ENCODE measurements at regions not wholly inside any gene's neighbourhood (a gene's known extent, or its start where the extent isn't known, plus 50 kb on each side); places are given as distances from the start of the nearest gene placed in this dataset.

DNA sequence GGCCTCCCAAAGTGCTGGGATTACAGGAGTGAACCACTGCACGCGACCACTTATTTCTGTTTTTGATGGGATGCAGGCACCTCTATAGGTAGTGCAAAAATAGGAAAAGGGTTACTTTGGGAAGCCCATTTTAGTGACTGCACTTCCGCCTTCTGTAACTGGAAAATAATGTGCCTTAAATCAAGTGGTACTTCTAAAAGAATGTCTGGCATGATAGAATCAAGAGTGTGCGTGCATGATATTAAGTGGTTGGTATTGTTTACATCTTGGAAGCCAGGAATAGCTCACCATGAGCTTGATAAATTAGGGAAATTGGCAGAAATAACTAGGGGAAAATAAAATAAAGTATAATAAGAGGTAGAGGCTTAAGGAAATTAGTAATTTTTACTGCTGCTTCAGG lies 1067.0 kb downstream of the ADGRL2 start:
- Histone ChIP-seq H3K36me3 (ENCODE audit: control insufficient read depth, insufficient read depth, low read length) (no peaks in the 10 kb centered on the region), H3K9ac (no peak overlapping the region), H3K9me3 (ENCODE audit: control insufficient read depth, low read length) (no peaks in the 10 kb centered on the region), H2AFZ (no peak overlapping the region), H3K27me3 (ENCODE audit: control insufficient read depth, insufficient read depth, low read length) (no peaks in the 10 kb centered on the region), H3K27ac (no peak overlapping the region), H3K79me2 (no peaks in the 10 kb centered on the region), H3K4me3 (ENCODE audit: low read depth, low read length) (no peak overlapping the region), H3K4me1 (no peaks in the 10 kb centered on the region), H3K4me2 (ENCODE audit: low read length) (no peak overlapping the region)
- no peak for TF ChIP-seq CTCF (IDR thresholded peaks at IDR 0.05)

DNA sequence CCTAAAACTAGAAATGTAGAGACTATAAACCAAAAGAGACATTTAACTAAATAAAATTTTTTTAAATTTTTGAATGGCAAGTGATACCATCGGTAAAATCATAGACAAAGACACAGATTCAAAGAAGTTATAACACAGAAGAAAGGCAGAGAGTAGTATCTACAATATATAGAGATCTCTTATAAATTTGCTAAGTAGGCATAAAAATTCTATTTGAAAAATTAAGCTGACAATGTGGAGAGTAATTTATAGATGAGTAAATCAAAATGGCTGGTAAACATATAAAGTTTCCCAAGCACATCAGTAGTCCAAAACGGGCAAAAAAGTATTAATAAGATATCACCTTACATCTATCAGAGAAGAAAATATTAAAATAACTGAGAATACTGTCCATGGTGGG lies 1061.0 kb downstream of the ADGRL2 start:
- H3K4me3 ChIP-seq (ENCODE audit: low read depth, low read length): no peak overlapping the region
- no peaks in the 10 kb centered on the region for H3K4me1 ChIP-seq
- H3K79me2 ChIP-seq: no peaks in the 10 kb centered on the region
- H3K9ac ChIP-seq: no peak overlapping the region
- H3K9me3 ChIP-seq (ENCODE audit: control insufficient read depth, low read length): no peaks in the 10 kb centered on the region
- no peak overlapping the region for H3K4me2 ChIP-seq (ENCODE audit: low read length)
- no peak for TF ChIP-seq CTCF (IDR thresholded peaks at IDR 0.05)
- H3K36me3 ChIP-seq (ENCODE audit: control insufficient read depth, insufficient read depth, low read length): no peaks in the 10 kb centered on the region
- H3K27ac ChIP-seq: no peak overlapping the region
- no peaks in the 10 kb centered on the region for H3K27me3 ChIP-seq (ENCODE audit: control insufficient read depth, insufficient read depth, low read length)
- no peak overlapping the region for H2AFZ ChIP-seq

DNA sequence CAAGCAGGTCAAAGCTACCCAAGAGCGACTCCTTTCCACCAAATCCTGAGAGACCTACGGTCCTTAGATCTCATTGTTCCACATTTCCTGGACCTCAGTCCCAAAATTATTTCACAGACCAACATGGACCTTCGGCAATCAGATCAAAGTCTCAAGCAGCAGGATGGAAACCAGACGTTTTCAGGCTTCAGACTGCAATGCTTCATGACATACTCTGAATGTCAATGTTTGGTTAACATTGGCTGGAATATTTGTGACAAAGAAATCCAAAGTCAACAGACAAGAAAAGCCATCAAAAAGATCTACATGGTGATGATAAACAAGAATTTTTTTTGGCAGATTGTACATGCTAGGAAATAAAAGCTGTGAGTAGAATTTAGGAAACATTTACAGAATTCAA lies 1057.3 kb downstream of the ADGRL2 start:
- no peak for TF ChIP-seq CTCF (IDR thresholded peaks at IDR 0.05)

GRCh38 chr1:82849460-82849859 lies 1048.7 kb downstream of the ADGRL2 start:
- no peak for TF ChIP-seq CTCF (IDR thresholded peaks at IDR 0.05)
- H3K27ac ChIP-seq: no peak overlapping the region
- no peaks in the 10 kb centered on the region for H3K9me3 ChIP-seq (ENCODE audit: control insufficient read depth, low read length)
- H3K36me3 ChIP-seq (ENCODE audit: control insufficient read depth, insufficient read depth, low read length): no peaks in the 10 kb centered on the region
- H3K4me3 ChIP-seq (ENCODE audit: low read depth, low read length): no peak overlapping the region
- no peaks in the 10 kb centered on the region for H3K79me2 ChIP-seq
- no peak overlapping the region for H3K9ac ChIP-seq
- no peak overlapping the region for H2AFZ ChIP-seq
- H3K4me2 ChIP-seq (ENCODE audit: low read length): no peak overlapping the region
- H3K27me3 ChIP-seq (ENCODE audit: control insufficient read depth, insufficient read depth, low read length): no peaks in the 10 kb centered on the region
- H3K4me1 ChIP-seq: no peaks in the 10 kb centered on the region

More for the DNA sequence above, 1057.3 kb downstream of the ADGRL2 start:
- H3K79me2 ChIP-seq: no peaks in the 10 kb centered on the region
- H3K4me3 ChIP-seq (ENCODE audit: low read depth, low read length): no peak overlapping the region
- H2AFZ ChIP-seq: no peak overlapping the region
- no peaks in the 10 kb centered on the region for H3K9me3 ChIP-seq (ENCODE audit: control insufficient read depth, low read length)
- no peak overlapping the region for H3K27ac ChIP-seq
- no peaks in the 10 kb centered on the region for H3K36me3 ChIP-seq (ENCODE audit: control insufficient read depth, insufficient read depth, low read length)
- H3K9ac ChIP-seq: no peak overlapping the region
- no peak overlapping the region for H3K4me2 ChIP-seq (ENCODE audit: low read length)
- no peaks in the 10 kb centered on the region for H3K4me1 ChIP-seq
- no peaks in the 10 kb centered on the region for H3K27me3 ChIP-seq (ENCODE audit: control insufficient read depth, insufficient read depth, low read length)

- Histone ChIP-seq H3K36me3 (ENCODE audit: control insufficient read depth, insufficient read depth, low read length) (no peaks in the 10 kb centered on the region), H3K4me1 (no peaks in the 10 kb centered on the region), H3K27ac (no peak overlapping the region), H3K79me2 (no peaks in the 10 kb centered on the region), H2AFZ (no peak overlapping the region), H3K9me3 (ENCODE audit: control insufficient read depth, low read length) (no peaks in the 10 kb centered on the region), H3K4me3 (ENCODE audit: low read depth, low read length) (no peak overlapping the region), H3K4me2 (ENCODE audit: low read length) (no peak overlapping the region), H3K9ac (no peak overlapping the region), H3K27me3 (ENCODE audit: control insufficient read depth, insufficient read depth, low read length) (no peaks in the 10 kb centered on the region)
- TF ChIP-seq CTCF (IDR thresholded peaks at IDR 0.05): no peak
These were observed 1047.3 kb downstream of the ADGRL2 start for GRCh38 chr1:82848043-82848442.

Data from parathyroid adenoma (tissue), 2 donors.